Epithelial cell of proximal tubule (primary cell): ENCODE measurements at regions not wholly inside any gene's neighbourhood (a gene's known extent, or its start where the extent isn't known, plus 50 kb on each side); places are given as distances from the start of the nearest gene placed in this dataset.

ENCODE experiments used
- DNase-seq: peaks from one replicate; pipeline ENCODE4 v3.0.0-alpha.2; 2011; ENCODE audit warnings: low read depth
- H3K4me3 ChIP-seq: 2 replicates; pipeline ENCODE4 v1.5.1; 2011; ENCODE audit warnings: low read depth, mild to moderate bottlenecking, low read length
- TF ChIP-seq, protein P1 (sequence below): conservative IDR thresholded peaks from 2 replicates; pipeline ENCODE4 v1.5.1; 2012; ENCODE audit warnings: low read depth, mild to moderate bottlenecking, low read length

DNA sequence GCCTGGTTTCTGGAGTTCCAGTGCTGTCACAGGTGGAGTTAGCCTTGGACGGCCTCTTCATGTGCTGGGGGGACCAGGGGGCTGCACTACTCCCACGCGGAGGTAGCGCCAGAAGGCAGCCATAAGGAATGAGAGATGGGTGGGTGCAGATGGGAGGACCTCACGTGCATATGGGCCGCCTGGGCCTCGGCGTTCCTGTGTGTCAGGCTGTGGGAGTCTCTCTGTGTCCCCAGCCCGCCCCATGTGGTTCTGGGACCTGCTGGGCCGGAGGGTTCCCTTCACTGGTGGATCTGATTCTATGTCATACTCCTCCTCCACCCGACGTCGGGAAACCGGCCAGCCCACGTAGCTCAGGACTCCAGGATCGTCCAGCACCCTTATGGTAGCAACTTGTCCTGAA is 149.0 kb upstream of the SOX1 start:
- no peak overlapping the region for H3K4me3 ChIP-seq
- no peak for DNase-seq
- TF ChIP-seq, protein P1, sequence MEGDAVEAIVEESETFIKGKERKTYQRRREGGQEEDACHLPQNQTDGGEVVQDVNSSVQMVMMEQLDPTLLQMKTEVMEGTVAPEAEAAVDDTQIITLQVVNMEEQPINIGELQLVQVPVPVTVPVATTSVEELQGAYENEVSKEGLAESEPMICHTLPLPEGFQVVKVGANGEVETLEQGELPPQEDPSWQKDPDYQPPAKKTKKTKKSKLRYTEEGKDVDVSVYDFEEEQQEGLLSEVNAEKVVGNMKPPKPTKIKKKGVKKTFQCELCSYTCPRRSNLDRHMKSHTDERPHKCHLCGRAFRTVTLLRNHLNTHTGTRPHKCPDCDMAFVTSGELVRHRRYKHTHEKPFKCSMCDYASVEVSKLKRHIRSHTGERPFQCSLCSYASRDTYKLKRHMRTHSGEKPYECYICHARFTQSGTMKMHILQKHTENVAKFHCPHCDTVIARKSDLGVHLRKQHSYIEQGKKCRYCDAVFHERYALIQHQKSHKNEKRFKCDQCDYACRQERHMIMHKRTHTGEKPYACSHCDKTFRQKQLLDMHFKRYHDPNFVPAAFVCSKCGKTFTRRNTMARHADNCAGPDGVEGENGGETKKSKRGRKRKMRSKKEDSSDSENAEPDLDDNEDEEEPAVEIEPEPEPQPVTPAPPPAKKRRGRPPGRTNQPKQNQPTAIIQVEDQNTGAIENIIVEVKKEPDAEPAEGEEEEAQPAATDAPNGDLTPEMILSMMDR = no peak

DNA sequence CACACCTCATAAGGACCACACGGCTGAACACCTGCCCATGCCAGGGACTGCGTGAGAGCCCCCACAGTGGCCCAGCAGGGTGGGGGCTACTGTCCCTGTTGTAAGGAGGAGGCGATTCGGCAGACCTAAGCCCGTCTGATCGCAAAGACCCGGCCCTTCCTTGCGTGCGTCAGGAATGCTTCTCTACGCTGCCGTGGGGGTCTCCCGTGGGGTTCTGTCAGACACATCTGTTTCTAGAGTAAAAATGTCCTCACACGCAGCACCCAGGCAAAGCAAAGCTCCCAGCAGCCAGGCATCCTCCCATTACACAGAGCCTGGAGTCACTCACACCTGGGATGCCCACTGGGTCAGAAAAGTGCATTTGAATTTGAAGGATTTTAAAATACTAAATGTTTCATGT is 147.7 kb upstream of the SOX1 start:
- DNase-seq = no peak
- H3K4me3 ChIP-seq = no peak overlapping the region
- TF ChIP-seq, protein P1 = no peak

DNA sequence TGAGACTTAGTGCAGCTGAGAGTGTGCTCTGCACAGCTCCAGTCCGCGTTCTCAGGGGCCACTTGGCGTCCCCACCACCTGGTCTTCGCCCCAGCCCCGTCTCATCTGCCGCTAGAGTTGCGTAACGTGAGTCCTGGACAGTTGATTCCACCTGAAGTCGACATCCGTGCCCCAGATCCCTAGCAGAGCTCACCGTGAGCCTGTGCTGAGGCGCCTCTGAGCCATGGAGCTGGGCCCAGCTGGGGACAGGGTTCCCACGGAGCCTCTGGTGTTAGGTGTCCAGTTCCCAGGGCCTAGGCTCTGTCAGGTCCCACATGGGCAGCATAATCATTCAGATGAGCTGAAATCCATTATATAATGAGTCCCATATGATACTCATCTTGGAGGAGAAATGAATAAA is 147.1 kb upstream of the SOX1 start:
- no peak overlapping the region for H3K4me3 ChIP-seq
- TF ChIP-seq, protein P1 = no peak
- DNase-seq = no peak

DNA sequence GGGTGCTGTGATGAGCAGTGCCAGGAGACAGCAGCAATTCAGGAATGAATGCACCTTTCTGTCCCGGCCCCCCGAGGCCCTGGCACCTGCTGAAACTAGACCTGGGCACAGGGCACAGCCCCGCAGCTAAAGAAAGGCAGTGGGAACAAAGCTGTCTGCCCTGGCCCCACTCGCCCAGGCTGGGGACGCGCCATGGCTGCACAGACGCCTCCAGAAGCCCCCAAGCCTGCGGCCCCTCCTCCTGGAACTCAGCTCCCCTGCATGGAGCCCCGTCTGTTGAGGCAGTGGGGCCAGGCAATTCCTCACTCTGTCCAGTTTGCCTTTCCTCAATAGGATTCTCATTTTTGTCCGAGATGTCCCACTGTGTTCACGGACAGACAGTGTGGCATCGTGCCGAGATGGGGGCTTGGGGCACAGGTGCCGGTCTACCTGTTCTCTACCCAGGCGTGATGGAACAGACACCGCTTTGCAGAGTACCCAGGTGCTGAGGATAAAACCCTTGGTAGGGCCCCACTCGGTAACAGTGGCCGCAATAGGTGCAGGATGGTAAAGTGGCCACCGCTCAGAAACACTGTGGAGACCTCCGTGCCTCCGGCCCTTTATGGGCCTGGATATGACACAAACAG is 146.5 kb upstream of the SOX1 start:
- TF ChIP-seq, protein P1 = no peak
- no peak overlapping the region for H3K4me3 ChIP-seq
- DNase-seq = no peak

DNA sequence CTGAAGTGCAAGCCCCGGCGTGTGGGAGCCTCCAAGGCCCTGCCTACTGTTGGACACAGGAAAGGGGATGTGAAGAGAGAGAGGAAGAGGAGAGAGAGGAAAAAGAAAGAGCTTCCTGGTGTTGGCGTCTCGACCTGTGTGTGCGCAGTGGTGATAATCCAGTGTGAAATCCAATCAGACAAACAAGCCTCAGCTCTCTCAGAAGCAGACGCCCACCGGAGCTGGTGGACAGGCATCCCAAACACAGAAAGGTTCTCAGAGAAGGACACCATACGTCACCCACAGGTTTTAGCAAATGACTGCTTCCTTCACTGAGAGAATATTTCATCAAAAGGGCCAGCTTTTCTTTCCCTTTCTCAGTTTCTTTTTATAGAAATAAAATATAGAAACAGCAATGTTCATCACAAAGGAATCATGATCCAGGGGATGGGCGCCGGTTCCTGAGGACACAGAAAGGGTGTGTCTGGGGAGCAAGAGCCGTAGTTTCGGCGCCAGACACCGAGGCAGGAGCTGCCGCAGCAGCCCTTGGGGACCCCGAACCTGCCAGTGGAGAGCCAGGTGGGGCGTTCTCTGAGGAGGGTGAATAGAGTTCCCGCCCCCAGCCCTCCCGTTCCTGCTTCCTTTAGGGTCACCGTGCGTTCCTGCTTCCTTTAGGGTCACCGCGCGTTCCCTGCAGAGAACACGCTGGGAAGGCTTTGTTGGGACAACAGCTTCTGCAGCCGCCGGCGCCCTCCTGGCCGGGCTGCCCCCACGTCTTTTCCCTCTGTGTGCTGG is 145.8 kb upstream of the SOX1 start:
- TF ChIP-seq, protein P1 = no peak
- no peak for DNase-seq

DNA sequence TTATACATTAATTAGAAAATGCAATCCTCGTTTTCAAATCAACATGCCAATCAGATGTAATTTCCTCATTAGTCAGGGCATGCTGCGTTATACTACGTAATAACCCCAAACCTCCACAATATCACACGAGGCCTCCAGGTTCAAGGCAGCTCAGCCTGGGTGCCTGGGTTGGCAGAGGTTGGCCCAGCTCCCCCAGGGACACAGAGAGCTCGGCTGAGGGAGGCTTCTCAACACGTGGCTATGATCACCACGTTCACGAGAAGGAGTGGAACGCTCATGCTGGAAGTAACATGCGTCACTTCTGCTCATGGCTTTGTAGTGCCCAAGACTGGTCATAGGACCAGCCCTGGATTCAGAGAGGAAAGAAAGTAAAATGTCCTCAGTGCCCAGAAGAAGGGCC is 144.9 kb upstream of the SOX1 start:
- TF ChIP-seq, protein P1 = no peak
- no peak overlapping the region for H3K4me3 ChIP-seq
- no peak for DNase-seq

More for the DNA sequence above, 145.8 kb upstream of the SOX1 start:
- no peak overlapping the region for H3K4me3 ChIP-seq

DNA sequence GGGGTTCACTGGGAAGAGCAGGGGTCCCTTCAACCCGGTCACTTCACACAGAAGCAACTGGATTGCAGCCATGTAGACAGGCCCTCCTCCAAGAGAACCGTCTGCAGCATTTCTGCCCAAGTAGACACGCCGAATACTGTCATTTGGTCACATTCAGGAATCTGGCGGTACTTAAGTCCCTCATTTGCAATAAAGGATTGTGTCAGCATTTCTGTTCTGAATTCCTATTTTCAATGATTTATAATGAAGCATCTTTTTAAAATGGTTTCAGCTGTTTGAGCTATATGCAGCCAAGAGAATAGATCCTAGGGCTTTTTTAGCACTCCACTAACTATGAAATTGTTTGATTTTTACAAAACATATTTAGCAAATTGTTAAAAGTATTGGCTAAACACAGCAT is 143.5 kb upstream of the SOX1 start:
- TF ChIP-seq, protein P1 = no peak
- no peak overlapping the region for H3K4me3 ChIP-seq
- DNase-seq = no peak
